ENCODE measurements at regions not wholly inside any gene's neighbourhood (a gene's known extent, or its start where the extent isn't known, plus 50 kb on each side); places are given as distances from the start of the nearest gene placed in this dataset.

DNA sequence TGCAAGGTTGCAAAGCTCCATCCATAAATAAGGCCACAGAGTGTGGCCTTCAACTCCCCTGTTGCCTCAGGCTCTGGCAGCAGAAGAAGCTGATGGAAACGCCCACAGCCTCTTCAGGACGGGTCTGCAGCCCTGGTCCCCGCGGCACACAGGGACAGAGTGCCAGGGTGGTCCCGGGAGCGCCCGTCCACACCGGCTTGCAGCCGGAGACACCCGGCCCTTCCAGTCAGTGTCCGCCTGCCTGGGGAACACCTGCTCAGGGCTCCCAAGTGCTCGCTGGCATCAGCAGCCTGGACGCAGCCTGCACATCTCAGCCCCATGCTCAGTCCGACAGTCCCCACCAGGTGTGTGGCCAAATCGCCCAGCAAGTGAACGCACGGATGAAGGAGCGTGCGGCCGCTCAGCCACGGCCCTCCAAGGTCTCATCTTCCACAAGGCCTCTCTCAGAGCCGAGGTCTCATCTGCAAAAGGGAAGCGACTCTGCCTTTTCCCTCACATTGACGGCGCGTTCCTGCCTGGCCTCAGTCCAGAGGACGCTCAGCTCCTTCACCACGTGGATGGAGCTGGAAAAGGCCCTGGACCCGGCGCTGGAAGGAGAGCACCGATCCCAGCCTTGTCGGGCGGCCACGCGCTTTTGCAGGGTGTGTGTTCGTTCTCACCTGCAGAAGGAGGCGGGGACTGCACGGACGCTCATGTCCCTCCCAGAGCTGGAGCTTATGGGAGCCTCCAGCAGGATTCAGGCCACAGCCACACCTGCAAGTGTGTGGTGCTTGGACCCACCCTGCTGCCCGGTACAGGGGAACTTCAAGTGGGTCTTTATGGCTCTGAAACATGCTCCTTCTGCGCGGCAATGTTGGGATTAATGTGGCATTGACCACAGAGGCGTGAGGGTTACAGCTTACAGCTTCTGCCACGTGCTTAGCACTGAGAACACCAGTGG is 180.4 kb downstream of the DLL1 start:
- TF ChIP-seq, protein P1, sequence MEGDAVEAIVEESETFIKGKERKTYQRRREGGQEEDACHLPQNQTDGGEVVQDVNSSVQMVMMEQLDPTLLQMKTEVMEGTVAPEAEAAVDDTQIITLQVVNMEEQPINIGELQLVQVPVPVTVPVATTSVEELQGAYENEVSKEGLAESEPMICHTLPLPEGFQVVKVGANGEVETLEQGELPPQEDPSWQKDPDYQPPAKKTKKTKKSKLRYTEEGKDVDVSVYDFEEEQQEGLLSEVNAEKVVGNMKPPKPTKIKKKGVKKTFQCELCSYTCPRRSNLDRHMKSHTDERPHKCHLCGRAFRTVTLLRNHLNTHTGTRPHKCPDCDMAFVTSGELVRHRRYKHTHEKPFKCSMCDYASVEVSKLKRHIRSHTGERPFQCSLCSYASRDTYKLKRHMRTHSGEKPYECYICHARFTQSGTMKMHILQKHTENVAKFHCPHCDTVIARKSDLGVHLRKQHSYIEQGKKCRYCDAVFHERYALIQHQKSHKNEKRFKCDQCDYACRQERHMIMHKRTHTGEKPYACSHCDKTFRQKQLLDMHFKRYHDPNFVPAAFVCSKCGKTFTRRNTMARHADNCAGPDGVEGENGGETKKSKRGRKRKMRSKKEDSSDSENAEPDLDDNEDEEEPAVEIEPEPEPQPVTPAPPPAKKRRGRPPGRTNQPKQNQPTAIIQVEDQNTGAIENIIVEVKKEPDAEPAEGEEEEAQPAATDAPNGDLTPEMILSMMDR (IDR thresholded peaks at IDR 0.05), result no peak
- no peak overlapping the region for H3K4me2 ChIP-seq (ENCODE audit: low read length)
- H3K79me2 ChIP-seq, result no peaks in the 10 kb centered on the region
- H3K4me3 ChIP-seq (ENCODE audit: low read depth, low read length), result no peak overlapping the region
- no peaks in the 10 kb centered on the region for H3K4me1 ChIP-seq
- no peak overlapping the region for H3K9ac ChIP-seq
- H3K9me3 ChIP-seq (ENCODE audit: control insufficient read depth, low read length), result no peaks in the 10 kb centered on the region
- no peak overlapping the region for H2AFZ ChIP-seq
- no peaks in the 10 kb centered on the region for H3K27me3 ChIP-seq (ENCODE audit: control insufficient read depth, insufficient read depth, low read length)
- no peak overlapping the region for H3K27ac ChIP-seq
- no peaks in the 10 kb centered on the region for H3K36me3 ChIP-seq (ENCODE audit: control insufficient read depth, insufficient read depth, low read length)

DNA sequence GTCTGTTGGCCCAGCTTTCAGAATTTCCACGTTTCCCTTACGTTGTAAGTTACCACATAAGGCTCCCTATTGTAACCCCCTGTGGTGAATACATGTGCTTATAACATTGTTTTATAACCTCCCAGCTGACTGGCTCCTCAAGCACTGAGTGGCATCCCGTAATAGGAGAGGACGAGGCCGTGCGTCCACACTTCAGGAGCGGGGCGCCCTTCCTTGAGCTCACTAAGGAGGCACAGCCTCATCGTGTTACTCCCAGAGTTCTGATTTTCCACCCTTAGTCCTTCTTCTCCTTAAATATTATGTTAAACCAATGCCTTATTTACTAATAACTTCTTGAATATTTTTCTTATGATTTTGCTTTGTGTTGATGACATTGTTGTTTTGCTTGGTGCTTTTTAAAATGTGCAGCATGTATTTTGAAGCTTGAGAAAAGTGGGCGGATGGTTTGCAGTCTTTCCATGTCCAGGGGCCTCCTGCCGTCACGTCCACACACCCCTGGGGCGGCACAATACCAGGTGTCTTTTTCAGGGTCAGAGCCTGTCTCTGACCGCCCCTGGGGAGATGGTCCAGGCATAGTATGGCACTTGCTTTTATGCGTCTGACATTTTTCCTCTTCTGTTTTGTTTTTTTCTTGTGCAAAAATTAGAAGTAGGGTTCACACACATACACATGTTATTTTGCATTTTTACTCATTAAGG is 181.8 kb downstream of the DLL1 start:
- TF ChIP-seq, protein P1 (IDR thresholded peaks at IDR 0.05), result no peak
- H3K36me3 ChIP-seq (ENCODE audit: control insufficient read depth, insufficient read depth, low read length), result no peaks in the 10 kb centered on the region
- no peak overlapping the region for H3K9ac ChIP-seq
- H3K4me3 ChIP-seq (ENCODE audit: low read depth, low read length), result no peak overlapping the region
- no peaks in the 10 kb centered on the region for H3K27me3 ChIP-seq (ENCODE audit: control insufficient read depth, insufficient read depth, low read length)
- no peak overlapping the region for H3K4me2 ChIP-seq (ENCODE audit: low read length)
- H3K79me2 ChIP-seq, result no peaks in the 10 kb centered on the region
- no peaks in the 10 kb centered on the region for H3K4me1 ChIP-seq
- H3K27ac ChIP-seq, result no peak overlapping the region
- H3K9me3 ChIP-seq (ENCODE audit: control insufficient read depth, low read length), result no peaks in the 10 kb centered on the region
- no peak overlapping the region for H2AFZ ChIP-seq

DNA sequence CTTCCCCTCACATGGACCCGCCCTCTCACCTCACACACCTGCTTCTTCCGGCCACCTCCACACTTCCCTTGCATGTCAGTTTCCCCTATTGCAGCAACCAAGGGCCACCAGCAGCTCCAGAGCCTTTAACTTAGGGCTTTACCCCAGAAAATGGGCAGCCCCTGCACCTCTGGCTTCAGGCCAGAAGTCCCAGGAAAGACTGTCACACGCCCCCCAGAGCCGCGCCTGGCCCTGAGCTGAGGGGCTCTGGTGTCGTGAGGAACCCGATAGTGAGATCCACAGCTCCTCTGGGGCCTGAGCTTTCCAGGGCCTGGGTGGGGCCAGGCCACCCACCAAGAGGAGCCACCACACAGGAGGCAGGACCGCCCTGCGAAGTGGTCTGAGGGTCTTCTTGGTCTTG is 182.4 kb downstream of the DLL1 start:
- TF ChIP-seq, protein P1 (IDR thresholded peaks at IDR 0.05), result no peak
- H3K27ac ChIP-seq, result no peak overlapping the region
- no peak overlapping the region for H2AFZ ChIP-seq
- H3K27me3 ChIP-seq (ENCODE audit: control insufficient read depth, insufficient read depth, low read length), result no peaks in the 10 kb centered on the region
- H3K36me3 ChIP-seq (ENCODE audit: control insufficient read depth, insufficient read depth, low read length), result no peaks in the 10 kb centered on the region
- no peaks in the 10 kb centered on the region for H3K79me2 ChIP-seq
- H3K4me1 ChIP-seq, result no peaks in the 10 kb centered on the region
- no peak overlapping the region for H3K4me2 ChIP-seq (ENCODE audit: low read length)
- no peak overlapping the region for H3K9ac ChIP-seq
- no peaks in the 10 kb centered on the region for H3K9me3 ChIP-seq (ENCODE audit: control insufficient read depth, low read length)
- H3K4me3 ChIP-seq (ENCODE audit: low read depth, low read length), result no peak overlapping the region

DNA sequence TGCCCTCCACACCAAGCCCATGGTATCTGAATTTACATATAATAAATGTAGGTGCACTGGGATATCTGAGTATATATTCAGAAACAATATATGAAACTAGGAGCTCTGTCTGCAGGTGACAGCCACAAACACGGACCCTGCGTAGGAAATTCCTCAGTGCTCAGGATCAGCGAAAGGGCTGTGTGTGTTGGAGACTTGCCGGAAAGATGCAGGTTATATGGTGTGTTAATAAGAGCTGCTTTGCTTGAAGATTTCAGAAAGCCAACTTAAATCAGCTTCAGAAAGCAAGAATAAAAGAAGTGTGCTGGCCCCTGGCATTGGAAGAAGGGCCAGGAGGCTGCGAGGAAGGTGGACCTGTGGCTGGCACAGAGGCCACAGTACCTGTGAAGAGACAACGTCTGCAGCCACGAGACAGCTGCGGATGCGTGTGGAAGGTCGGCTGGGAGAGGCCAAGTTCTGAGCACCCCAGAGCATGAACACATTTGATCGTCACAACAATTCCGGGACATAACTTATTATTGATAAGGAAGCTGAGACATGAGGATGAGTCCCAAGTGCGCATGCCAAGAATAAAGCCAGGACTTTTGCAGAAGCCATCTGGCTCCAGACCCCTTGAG is 183.2 kb downstream of the DLL1 start:
- Histone ChIP-seq H3K27me3 (ENCODE audit: control insufficient read depth, insufficient read depth, low read length) (no peaks in the 10 kb centered on the region), H3K4me2 (ENCODE audit: low read length) (no peak overlapping the region), H3K79me2 (no peaks in the 10 kb centered on the region), H3K36me3 (ENCODE audit: control insufficient read depth, insufficient read depth, low read length) (no peaks in the 10 kb centered on the region), H3K9me3 (ENCODE audit: control insufficient read depth, low read length) (no peaks in the 10 kb centered on the region), H3K9ac (no peak overlapping the region), H3K4me1 (no peaks in the 10 kb centered on the region), H3K27ac (no peak overlapping the region), H2AFZ (no peak overlapping the region), H3K4me3 (ENCODE audit: low read depth, low read length) (no peak overlapping the region)
- TF ChIP-seq, protein P1 (IDR thresholded peaks at IDR 0.05), result no peak
